DMS 273 (cell line): ENCODE measurements at regions not wholly inside any gene's neighbourhood (a gene's known extent, or its start where the extent isn't known, plus 50 kb on each side); places are given as distances from the start of the nearest gene placed in this dataset.

Experiments used
- DNase-seq: peaks from one replicate; lab custom pipeline; 2025; ENCODE audit not compliant: unreplicated experiment; lab: John Stamatoyannopoulos, UW

GRCh38 chr9:88326936-88327335 is 61.3 kb upstream of the SPIN1 start:
- DNase-seq, result no peak

- no peak for DNase-seq
Measured at GRCh38 chr9:88326015-88326414, 62.2 kb upstream of the SPIN1 start.

- no peak for DNase-seq
Measured at GRCh38 chr9:88322906-88323566, 65.2 kb upstream of the SPIN1 start.

GRCh38 chr9:88321764-88322163 is 66.5 kb upstream of the SPIN1 start:
- no peak for DNase-seq

GRCh38 chr9:88320748-88321415 is 67.4 kb upstream of the SPIN1 start:
- DNase-seq, result no peak

GRCh38 chr9:88319936-88320747 is 68.1 kb upstream of the SPIN1 start:
- DNase-seq, result no peak

GRCh38 chr9:88313364-88314220 is 74.7 kb upstream of the SPIN1 start:
- DNase-seq, result no peak

- no peak for DNase-seq
Measured at GRCh38 chr9:88312517-88313103, 75.6 kb upstream of the SPIN1 start.

- DNase-seq, result no peak
Measured at GRCh38 chr9:88312045-88312444, 76.2 kb upstream of the SPIN1 start.

GRCh38 chr9:88310310-88310980 is 77.8 kb upstream of the SPIN1 start:
- DNase-seq, result no peak

- DNase-seq, result no peak
Measured at GRCh38 chr9:88308831-88309560, 79.2 kb upstream of the SPIN1 start.

GRCh38 chr9:88307136-88307535 is 81.1 kb upstream of the SPIN1 start:
- DNase-seq, result no peak

GRCh38 chr9:88303721-88304451 is 84.4 kb upstream of the SPIN1 start:
- no peak for DNase-seq

GRCh38 chr9:88302579-88303324 is 85.5 kb upstream of the SPIN1 start:
- DNase-seq, result no peak

GRCh38 chr9:88300556-88300955 is 87.7 kb upstream of the SPIN1 start:
- no peak for DNase-seq

- DNase-seq, result no peak
Measured at GRCh38 chr9:88291856-88292255, 96.4 kb upstream of the SPIN1 start.

GRCh38 chr9:88291056-88291455 is 97.2 kb upstream of the SPIN1 start:
- DNase-seq, result no peak

GRCh38 chr9:88289532-88289931 is 98.7 kb upstream of the SPIN1 start:
- no peak for DNase-seq
